Hematopoietic multipotent progenitor cell treated with erythropoietin and hydrocortisone succinate and interleukin-3 and kit ligand, for 15 days (in vitro differentiated cells): ENCODE measurements at regions not wholly inside any gene's neighbourhood (a gene's known extent, or its start where the extent isn't known, plus 50 kb on each side); places are given as distances from the start of the nearest gene placed in this dataset.

Experiments used
- DNase-seq: peaks from one replicate; pipeline ENCODE4 v3.0.0-alpha.2; 2015; ENCODE audit warnings: low spot score

DNA sequence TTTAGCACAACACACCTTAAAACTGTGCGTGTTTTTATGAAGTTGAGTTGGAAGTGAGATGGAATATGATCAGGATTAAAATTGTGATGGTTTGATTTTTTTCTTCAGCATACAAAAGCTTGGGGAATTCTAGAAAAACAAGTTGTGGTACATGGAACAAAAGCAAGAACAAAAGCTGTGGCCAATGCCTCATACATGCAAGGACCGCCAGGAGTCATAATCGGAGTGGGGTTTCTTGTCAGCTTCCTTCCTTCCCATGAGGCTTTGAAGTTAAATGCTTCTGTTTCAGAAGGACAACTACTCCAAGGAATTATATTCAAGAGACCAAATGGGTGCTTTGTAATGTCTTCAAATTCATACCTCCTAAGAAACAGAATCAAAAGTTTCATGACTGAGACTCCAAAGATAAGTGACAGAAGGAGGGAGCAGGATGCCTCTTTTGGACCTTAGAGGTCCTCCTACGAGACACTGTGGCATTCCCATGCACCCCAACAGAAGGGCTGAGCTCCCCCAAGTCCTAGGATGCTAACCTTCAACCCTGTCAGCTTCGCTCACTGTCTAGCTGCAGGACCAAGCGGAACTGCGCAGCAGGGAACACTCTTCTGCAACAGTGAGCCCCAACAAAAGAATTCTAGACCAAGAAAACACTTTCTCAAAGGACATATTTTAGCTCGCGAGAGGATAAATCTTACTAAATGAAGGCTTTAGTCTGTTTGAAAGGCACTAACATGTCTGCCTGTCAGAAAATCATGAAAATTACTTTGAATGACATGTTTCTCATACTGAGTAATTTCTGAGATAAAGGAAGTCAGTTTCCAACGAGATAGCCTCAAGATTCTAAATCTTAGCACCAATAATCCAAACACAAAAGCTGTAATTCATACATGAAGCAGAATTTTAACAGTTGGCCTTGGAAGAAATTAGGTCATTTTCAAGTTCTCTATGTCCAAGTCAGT lies 108.5 kb upstream of the NHSL1 start:
- DNase-seq = no peak

DNA sequence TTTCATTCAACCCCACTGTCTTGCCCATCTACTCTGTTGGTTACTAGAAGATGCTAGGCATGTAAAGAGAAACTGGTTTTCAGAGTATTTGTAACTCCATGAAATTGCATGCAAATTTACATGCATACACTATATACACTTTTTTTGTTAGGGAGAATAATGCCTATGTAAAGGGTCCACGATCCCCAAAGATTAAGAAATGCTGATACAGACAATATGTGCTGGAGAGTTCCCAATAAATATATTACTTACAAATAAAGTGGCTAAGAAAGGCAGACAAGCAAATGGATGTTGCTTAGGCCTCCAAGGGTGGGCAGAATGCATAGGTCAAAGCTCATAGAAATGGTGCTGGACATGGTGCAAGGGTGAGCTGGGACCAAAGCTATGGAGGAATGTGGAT lies 109.6 kb upstream of the NHSL1 start:
- no peak for DNase-seq

DNA sequence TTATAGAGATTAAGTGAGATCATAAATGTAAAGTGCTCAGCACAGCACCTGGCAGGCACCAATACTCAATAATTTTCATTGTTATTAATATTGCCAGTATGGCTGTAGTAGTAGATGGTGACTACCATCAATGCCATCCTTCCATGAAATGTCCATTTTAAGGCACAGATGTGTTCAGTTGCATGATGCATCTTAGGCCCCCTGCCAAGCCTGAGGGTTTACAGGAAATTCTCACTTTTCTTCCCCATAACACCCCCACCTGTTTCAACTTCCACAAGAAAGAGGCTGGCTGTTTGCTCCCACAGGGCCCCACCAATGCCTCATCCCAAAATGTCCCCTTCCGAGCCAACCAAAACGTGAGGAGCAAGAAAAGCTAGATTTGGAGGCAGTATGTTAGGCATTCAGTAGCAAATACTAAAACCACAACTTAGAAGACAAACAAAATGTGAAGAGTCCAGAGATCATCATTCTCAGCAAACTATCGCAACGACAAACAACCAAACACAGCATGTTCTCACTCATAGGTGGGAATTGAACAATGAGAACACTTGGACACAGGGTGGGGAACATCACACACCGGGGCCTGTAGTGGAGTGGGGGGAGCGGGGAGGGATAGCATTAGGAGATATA lies 110.6 kb upstream of the NHSL1 start:
- no peak for DNase-seq

DNA sequence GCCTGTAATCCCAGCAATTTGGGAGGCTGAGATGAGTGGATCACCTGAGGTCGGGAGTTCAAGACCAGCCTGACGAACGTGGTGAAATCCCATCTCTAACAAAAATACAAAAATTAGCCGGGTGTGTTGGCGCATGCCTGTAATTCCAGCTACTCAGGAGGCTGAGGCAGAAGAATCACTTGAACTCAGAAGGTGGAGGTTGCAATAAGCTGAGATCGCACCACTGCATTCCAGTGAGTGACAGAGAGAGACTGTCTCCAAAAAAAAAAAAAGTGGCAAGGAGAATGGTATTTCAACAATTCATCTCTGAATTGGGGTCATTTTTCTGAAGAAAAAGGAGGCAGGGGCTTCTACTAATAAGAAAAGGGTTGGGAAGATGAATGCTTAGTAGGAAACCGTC lies 111.5 kb upstream of the NHSL1 start:
- DNase-seq = no peak

DNA sequence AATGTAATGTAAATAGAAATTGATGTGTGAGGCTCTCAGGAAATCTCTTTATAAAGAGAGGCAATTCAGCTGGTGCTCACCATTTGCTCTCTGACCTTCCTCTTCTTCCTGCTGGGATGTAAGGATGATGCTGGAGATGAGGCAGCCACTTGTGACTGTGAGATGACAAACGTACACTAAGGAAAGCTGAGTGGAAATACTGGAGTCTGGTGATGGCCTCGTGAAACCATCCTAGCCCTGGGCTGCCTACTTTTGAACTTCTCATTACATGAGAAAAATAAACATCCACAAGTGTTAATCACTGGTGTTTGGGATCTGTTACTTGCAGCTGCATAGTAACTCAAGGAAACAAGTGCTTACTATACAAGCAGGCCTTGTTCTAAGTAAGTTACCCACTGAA lies 114.9 kb upstream of the NHSL1 start:
- DNase-seq = no peak

DNA sequence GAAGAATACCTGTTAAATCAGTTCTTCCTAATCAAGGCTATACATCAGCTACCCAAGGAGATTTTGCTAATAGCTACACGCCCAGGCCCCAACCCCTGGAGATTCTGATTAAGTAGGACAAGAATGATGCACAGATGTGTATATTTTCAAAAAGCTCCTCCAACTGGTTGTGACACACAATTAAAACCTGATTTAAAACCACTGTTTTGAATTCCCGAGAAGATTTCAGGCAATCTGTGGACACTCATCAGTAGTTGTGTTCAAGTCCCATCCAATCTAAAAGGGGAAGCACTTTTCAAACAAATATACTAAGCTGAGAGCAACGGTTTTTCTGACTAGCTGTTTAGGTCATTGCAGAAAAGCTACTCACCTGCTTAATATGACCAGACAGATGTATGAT lies 118.9 kb upstream of the NHSL1 start:
- DNase-seq = no peak

DNA sequence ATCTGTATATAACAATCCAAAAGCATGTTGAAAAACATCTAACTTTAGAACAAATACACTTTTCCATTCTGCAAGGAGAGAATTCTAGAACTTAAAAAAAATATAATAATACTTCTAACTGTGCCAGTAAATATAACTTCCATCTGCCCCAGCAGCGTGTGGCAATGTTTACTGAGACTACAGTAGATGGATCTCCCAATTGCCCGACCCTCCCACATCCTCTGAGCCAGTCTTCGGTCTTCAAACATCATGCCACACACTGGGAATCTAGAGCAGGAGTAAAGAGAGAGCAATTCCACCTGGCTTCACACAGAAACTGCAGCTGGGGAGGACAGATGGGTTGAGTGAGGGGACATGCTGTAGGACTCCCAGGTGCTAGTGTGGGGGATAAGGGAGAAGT lies 121.3 kb upstream of the NHSL1 start:
- DNase-seq = no peak

DNA sequence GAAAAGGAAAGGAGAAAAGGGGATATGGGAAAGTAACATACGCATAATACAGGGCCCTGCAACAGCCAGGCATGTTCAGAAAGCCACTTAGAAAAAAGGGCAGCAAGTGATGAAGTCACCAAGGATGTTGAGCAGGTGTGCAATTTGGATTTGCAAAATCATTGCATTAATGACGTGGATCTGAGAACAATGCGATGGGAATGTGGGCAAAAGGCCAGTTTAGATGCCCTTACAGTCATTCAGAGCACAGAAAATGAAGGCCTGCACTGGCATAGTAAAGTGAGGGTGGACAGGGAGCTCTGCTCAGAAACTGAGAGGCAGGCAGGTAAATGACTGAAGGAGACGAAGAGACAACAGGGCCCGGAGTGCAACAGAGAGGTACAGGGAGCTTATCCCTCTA lies 123.7 kb upstream of the NHSL1 start:
- DNase-seq = no peak

DNA sequence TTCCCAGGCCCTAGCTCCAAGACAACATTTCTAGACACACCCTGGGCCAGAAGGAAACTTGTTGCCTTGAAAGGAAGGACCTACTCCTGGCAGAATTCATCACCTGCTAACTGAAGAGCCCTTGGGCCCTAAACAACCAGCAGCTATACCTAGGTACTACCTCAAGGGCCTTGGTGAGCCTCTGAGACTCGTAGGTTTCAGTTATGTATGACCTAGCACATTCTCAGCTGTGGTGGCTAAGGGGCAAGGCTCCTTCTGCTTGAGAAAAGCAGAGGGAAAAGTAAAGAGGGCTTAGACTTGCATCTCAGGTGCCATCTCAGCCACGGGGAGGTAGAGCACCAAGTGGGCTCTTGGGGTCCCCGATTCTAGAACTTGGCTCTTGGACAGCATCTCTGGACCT lies 132.3 kb upstream of the NHSL1 start:
- DNase-seq = no peak

- DNase-seq = no peak
Measured at GRCh38 chr6:138637822-138638221, 135.7 kb upstream of the CCDC28A start.

- DNase-seq = no peak
Measured at GRCh38 chr6:138638604-138639003, 135.0 kb upstream of the CCDC28A start.

GRCh38 chr6:138640028-138640427 lies 133.5 kb upstream of the CCDC28A start:
- DNase-seq = no peak

DNA sequence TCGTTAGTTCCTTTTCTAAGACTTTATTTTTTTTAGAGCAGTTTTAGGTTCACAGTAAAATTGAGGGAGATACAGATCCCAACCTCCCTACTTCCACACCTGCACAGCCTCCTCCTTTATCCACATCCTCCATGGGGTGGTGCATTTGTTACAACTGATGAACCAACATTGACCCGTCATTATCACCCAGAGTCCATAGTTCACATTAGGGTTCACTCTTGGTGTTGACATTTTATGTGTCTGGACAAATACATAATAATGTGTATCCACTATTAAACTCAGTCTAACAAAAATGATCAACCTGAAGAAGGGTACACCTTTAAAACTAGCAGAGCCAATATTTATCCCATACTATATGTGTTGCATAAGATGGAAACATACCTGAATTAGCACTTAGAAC lies 130.4 kb upstream of the CCDC28A start:
- DNase-seq = no peak

- DNase-seq = no peak
Measured at GRCh38 chr6:138645976-138646640, 127.5 kb upstream of the CCDC28A start.

- DNase-seq = no peak
Measured at GRCh38 chr6:138647006-138647405, 126.6 kb upstream of the CCDC28A start.

GRCh38 chr6:138648127-138648526 lies 125.4 kb upstream of the CCDC28A start:
- no peak for DNase-seq

DNA sequence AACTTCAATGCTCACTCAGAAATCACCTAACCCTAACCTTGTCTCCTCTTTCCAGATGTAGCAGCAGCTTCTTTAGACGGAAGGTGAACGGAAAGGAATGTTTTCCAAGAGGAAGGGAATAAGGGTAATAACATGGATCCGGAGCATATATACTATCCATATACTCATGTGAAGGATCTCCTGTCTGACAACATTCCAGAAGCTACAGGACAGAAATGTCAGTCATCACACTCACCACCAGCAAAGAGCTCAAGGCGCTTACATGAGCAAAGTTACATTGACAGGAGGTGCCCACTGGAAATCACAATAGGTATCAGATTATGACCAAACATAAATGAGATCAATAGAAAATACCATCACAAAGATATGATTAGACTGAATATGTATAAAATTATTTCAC lies 122.1 kb upstream of the CCDC28A start:
- DNase-seq = no peak

GRCh38 chr6:138652824-138653223 lies 120.7 kb upstream of the CCDC28A start:
- no peak for DNase-seq

DNA sequence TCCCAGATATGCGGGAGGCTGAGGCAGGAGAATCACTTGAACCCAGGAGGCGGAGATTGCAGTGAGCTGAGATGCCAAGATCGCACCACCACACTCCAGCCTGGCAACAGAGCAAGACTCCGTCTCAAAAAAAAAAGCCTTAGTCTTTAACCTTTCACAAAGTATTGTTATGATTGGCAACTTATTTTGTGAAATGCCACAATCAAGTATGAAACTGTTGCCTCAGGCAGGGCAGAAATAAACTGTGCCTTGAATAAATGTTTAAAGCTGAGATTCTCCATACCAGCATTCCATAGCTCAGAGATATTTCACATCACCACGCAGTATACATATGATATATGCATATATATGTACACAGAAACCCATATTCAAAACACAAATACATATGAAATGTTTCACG lies 120.1 kb upstream of the CCDC28A start:
- DNase-seq = no peak

- no peak for DNase-seq
Measured at GRCh38 chr6:138654715-138655634, 118.6 kb upstream of the CCDC28A start.

DNA sequence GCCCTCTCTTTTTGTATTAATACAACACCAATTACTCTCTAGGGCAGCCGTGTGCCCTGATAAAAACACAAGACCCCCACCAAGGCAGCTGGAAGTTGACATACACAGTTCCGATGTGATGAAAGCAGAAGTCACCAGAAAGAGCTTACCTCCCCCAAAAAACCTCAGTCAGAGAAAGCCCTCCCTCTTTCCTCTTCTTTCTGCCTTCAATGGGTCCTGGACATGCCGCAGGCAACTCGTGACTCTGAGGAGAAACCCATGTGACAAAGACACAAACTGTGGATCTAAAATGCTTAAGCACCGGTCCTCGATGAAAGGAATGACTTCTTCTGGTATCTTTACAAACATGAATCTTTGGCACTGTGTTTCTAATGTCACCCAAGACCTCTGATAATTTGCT lies 117.7 kb upstream of the CCDC28A start:
- DNase-seq = no peak
